SKM-1 (cell line): ENCODE measurements at regions not wholly inside any gene's neighbourhood (a gene's known extent, or its start where the extent isn't known, plus 50 kb on each side); places are given as distances from the start of the nearest gene placed in this dataset.
"Not testable (repeated sequence)": the region's sequence is repeated elsewhere in the genome, so short reads cannot be mapped to it uniquely, and the experiment has no call there.

ENCODE experiments used
- DNase-seq: peaks from one replicate; lab custom pipeline; 2025; ENCODE audit not compliant: unreplicated experiment; lab: John Stamatoyannopoulos, UW

- no peak for DNase-seq
Observed at GRCh38 chr4:112708772-112709171, 71.8 kb downstream of the LARP7 start.

- no peak for DNase-seq
Observed at GRCh38 chr4:112714922-112715901, 78.3 kb downstream of the LARP7 start.

- no peak for DNase-seq
Observed at GRCh38 chr4:112717856-112718255, 80.9 kb downstream of the LARP7 start.

GRCh38 chr4:112721627-112722026, 84.7 kb downstream of the LARP7 start:
- DNase-seq = no peak

- DNase-seq = no peak
Observed at GRCh38 chr4:112726041-112726440, 89.1 kb downstream of the LARP7 start.

GRCh38 chr4:112727728-112728127, 90.8 kb downstream of the LARP7 start:
- not testable (repeated sequence) for DNase-seq

- no peak for DNase-seq
Observed at GRCh38 chr4:112731715-112732114, 94.8 kb downstream of the LARP7 start.

- DNase-seq = no peak
Observed at GRCh38 chr4:112732142-112732541, 95.2 kb downstream of the LARP7 start.

GRCh38 chr4:112735474-112735951, 98.6 kb downstream of the LARP7 start:
- no peak for DNase-seq

GRCh38 chr4:112736718-112737135, 99.8 kb downstream of the LARP7 start:
- no peak for DNase-seq

GRCh38 chr4:112739442-112739841, 102.5 kb downstream of the LARP7 start:
- no peak for DNase-seq

GRCh38 chr4:112747036-112747435, 110.1 kb downstream of the LARP7 start:
- DNase-seq = no peak

GRCh38 chr4:112748352-112748878, 111.5 kb downstream of the LARP7 start:
- DNase-seq = no peak

- not testable (repeated sequence) for DNase-seq
Observed at GRCh38 chr4:112750749-112751148, 113.8 kb downstream of the LARP7 start.

- no peak for DNase-seq
Observed at GRCh38 chr4:112751447-112751846, 114.5 kb downstream of the LARP7 start.

GRCh38 chr4:112752061-112752460, 115.1 kb downstream of the LARP7 start:
- DNase-seq = no peak

- no peak for DNase-seq
Observed at GRCh38 chr4:112752510-112752909, 115.6 kb downstream of the LARP7 start.

- no peak for DNase-seq
Observed at GRCh38 chr4:112753333-112753732, 116.4 kb downstream of the LARP7 start.

- DNase-seq = no peak
Observed at GRCh38 chr4:112759313-112759712, 122.4 kb downstream of the LARP7 start.

- DNase-seq = peak; percentile 46
Observed at GRCh38 chr4:112765317-112765974, 128.5 kb downstream of the LARP7 start.

- DNase-seq = no peak
Observed at GRCh38 chr4:112766422-112766821, 129.5 kb downstream of the LARP7 start.

GRCh38 chr4:112767386-112767785, 130.4 kb downstream of the LARP7 start:
- DNase-seq = no peak
